Activated naive CD4-positive, alpha-beta T cell treated with anti-CD3 and anti-CD28 coated beads, Interleukin-2, amount 10 ng/mL, durations not matched to agents 7 days and 5 days (primary cell): ENCODE measurements at regions not wholly inside any gene's neighbourhood (a gene's known extent, or its start where the extent isn't known, plus 50 kb on each side); places are given as distances from the start of the nearest gene placed in this dataset.

Experiments
- CTCF ChIA-PET: fragments of 350-600 bp; sonication (Branson Sonifier 250); formaldehyde crosslinking; loops from one replicate; lab custom pipeline; 2021; ENCODE audit warnings: antibody characterized with exemption; lab: Charles Lee
- DNase-seq: peaks from one replicate; pipeline ENCODE4 v3.0.0-alpha.2; 2020
- H3K27ac Mint-ChIP-seq: one replicate; pipeline ENCODE4 v1.8.0; 2021; ENCODE audit warnings: mild to moderate bottlenecking, moderate library complexity, mixed read lengths
- H3K27me3 Mint-ChIP-seq: one replicate; pipeline ENCODE4 v1.8.0; 2021; ENCODE audit warnings: mild to moderate bottlenecking, mixed read lengths
- H3K36me3 Mint-ChIP-seq: one replicate; pipeline ENCODE4 v1.8.0; 2021; ENCODE audit warnings: mixed read lengths
- H3K4me1 Mint-ChIP-seq: one replicate; pipeline ENCODE4 v1.8.0; 2021; ENCODE audit warnings: mixed read lengths
- H3K4me3 Mint-ChIP-seq: one replicate; pipeline ENCODE4 v1.8.0; 2021; ENCODE audit warnings: mild to moderate bottlenecking, moderate library complexity, mixed read lengths
- H3K9me3 Mint-ChIP-seq: one replicate; pipeline ENCODE4 v1.8.0; 2021; ENCODE audit warnings: mixed read lengths

DNA sequence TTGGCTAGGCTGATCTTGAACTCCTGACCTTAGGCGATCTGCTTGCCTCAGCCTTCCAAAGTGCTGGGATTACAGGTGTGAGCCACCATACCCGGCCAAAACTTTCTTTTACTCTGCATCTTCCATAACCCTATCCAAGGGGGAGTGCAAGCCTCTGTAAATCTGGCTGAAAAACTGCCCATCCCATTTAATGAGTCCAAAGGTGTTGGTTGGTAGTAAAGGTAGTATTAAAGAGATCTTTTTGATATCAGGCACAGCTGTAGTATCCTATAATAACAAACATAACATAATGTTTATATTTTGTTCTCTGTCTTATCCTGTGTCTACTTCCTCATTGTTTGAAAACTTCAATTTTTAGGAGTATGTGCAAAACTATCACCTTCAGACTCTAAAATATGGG lies 559.8 kb upstream of the ATXN8OS start:
- no peak overlapping the region for H3K27ac Mint-ChIP-seq
- no peaks in the 10 kb centered on the region for H3K36me3 Mint-ChIP-seq
- H3K4me3 Mint-ChIP-seq, result no peak overlapping the region
- DNase-seq, result no peak
- no peaks in the 10 kb centered on the region for H3K27me3 Mint-ChIP-seq
- no peaks in the 10 kb centered on the region for H3K4me1 Mint-ChIP-seq
- no peaks in the 10 kb centered on the region for H3K9me3 Mint-ChIP-seq
- CTCF ChIA-PET, result no interaction called here

DNA sequence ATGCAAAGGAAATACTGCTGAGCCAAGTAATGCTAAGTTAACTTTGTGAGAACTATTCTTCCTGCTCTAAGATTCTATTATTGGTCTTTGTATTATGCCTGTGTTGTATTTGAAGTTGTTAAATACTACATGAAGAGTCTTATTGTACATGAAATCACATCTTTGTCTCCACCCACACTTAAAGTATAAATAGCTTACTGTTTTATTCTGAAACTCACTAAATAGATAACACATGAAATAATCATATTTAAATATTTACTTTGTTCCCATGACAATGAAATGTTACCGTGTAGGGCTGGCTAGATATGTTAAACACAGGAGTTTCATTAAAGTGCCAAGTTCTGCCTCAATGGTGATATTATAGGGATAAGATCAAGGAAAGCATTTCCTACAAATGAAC lies 562.1 kb upstream of the ATXN8OS start:
- no peaks in the 10 kb centered on the region for H3K36me3 Mint-ChIP-seq
- no peak overlapping the region for H3K27ac Mint-ChIP-seq
- no peaks in the 10 kb centered on the region for H3K4me1 Mint-ChIP-seq
- H3K4me3 Mint-ChIP-seq, result no peak overlapping the region
- DNase-seq, result no peak
- CTCF ChIA-PET, result no interaction called here
- peaks cover 1% of the 10 kb centered on the region for H3K9me3 Mint-ChIP-seq
- no peaks in the 10 kb centered on the region for H3K27me3 Mint-ChIP-seq

DNA sequence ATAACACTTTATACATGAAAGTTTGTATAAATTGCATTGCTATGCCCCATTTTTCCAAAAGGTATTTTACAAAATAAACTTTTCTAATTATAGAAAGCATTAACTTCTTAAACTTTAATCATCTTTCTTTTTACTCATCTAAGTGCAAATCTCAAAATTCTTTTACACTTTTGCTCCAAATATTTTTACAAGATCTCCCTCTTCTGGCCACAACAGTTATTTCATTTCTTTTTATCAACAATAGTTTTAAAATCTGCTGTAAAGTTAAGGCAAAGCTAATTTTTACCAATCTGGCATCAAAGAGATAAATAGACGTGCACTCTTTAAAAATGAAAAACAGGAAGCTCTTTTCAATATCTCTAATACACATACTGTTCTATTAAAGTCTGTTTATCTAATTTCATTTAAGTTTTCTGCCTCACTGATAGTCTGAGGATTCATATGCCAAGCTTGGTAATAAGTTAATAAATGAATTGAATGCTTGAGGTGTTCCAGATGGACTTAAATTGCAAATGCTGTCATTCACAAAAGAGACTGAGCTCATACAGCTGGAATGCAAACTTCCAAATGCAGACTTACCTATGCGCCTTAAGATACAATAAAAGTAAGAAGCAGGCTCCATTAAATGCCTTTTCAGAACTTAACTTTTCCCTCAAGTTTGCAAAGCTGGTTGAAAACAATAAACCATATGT lies 583.0 kb upstream of the ATXN8OS start:
- Mint-ChIP-seq H3K9me3 (no peaks in the 10 kb centered on the region), H3K27ac (no peak overlapping the region), H3K4me1 (no peaks in the 10 kb centered on the region), H3K36me3 (no peaks in the 10 kb centered on the region), H3K4me3 (no peak overlapping the region), H3K27me3 (no peaks in the 10 kb centered on the region)
- CTCF ChIA-PET, result no interaction called here
- DNase-seq, result no peak

DNA sequence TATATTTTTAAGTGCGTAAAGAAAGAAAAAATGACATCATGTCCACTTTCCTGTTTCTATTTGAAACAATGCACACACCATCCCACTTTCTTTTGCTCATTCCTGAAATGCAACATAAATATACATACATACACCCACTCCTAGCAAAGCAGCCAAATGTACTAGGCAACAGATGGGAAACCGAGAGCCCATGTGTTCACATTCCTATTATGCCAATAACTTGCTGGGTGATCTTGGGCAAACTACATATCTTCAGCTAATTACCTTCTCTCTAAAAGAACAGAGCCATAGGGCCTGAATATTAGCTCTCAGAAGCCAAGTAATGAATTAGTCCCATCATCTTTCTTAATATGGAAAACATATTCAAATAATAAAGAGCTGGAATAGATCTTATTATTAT lies 610.6 kb upstream of the ATXN8OS start:
- CTCF ChIA-PET, result no interaction called here
- H3K4me3 Mint-ChIP-seq, result no peak overlapping the region
- no peaks in the 10 kb centered on the region for H3K9me3 Mint-ChIP-seq
- no peak for DNase-seq
- no peaks in the 10 kb centered on the region for H3K27me3 Mint-ChIP-seq
- no peaks in the 10 kb centered on the region for H3K36me3 Mint-ChIP-seq
- H3K4me1 Mint-ChIP-seq, result no peaks in the 10 kb centered on the region
- no peak overlapping the region for H3K27ac Mint-ChIP-seq

- no peaks in the 10 kb centered on the region for H3K27me3 Mint-ChIP-seq
- H3K4me3 Mint-ChIP-seq, result no peak overlapping the region
- CTCF ChIA-PET, result no interaction called here
- no peaks in the 10 kb centered on the region for H3K4me1 Mint-ChIP-seq
- no peak overlapping the region for H3K27ac Mint-ChIP-seq
- no peak for DNase-seq
- no peaks in the 10 kb centered on the region for H3K36me3 Mint-ChIP-seq
- no peaks in the 10 kb centered on the region for H3K9me3 Mint-ChIP-seq
Measured at GRCh38 chr13:69495096-69495495, 612.5 kb upstream of the ATXN8OS start.

- DNase-seq, result no peak
- H3K4me1 Mint-ChIP-seq, result no peaks in the 10 kb centered on the region
- H3K4me3 Mint-ChIP-seq, result no peak overlapping the region
- H3K27ac Mint-ChIP-seq, result no peak overlapping the region
- CTCF ChIA-PET, result no interaction called here
- peaks cover 3% of the 10 kb centered on the region for H3K9me3 Mint-ChIP-seq
- H3K36me3 Mint-ChIP-seq, result no peaks in the 10 kb centered on the region
- no peaks in the 10 kb centered on the region for H3K27me3 Mint-ChIP-seq
Measured at GRCh38 chr13:69487576-69487975, 620.0 kb upstream of the ATXN8OS start.

GRCh38 chr13:69485991-69486592 lies 621.5 kb upstream of the ATXN8OS start:
- H3K9me3 Mint-ChIP-seq, result peaks cover 13% of the 10 kb centered on the region
- H3K27ac Mint-ChIP-seq, result no peak overlapping the region
- no peak for DNase-seq
- CTCF ChIA-PET, result no interaction called here
- no peak overlapping the region for H3K4me3 Mint-ChIP-seq
- H3K27me3 Mint-ChIP-seq, result no peaks in the 10 kb centered on the region
- H3K4me1 Mint-ChIP-seq, result no peaks in the 10 kb centered on the region
- H3K36me3 Mint-ChIP-seq, result no peaks in the 10 kb centered on the region

DNA sequence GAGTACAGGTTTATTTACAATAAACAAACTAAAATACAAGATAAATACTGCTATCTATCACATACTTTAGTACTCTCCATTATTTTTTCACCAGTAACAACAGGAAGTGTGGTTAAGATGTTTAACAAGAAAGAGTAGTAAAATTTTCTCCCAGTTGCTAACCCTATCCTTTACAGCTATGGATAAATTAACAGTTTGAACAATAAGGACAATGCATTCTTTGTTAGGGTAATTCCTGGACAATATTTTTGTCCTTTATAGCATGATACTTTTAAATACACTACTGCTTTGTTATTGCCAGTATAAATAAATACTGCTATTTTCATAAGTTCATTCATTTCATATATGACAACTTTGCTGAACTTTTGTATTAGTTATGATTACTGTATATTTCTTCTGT lies 630.2 kb upstream of the ATXN8OS start:
- Mint-ChIP-seq H3K27me3 (no peaks in the 10 kb centered on the region), H3K9me3 (peaks cover 13% of the 10 kb centered on the region), H3K27ac (no peak overlapping the region), H3K36me3 (no peaks in the 10 kb centered on the region), H3K4me3 (no peak overlapping the region), H3K4me1 (no peaks in the 10 kb centered on the region)
- no peak for DNase-seq
- CTCF ChIA-PET, result no interaction called here

DNA sequence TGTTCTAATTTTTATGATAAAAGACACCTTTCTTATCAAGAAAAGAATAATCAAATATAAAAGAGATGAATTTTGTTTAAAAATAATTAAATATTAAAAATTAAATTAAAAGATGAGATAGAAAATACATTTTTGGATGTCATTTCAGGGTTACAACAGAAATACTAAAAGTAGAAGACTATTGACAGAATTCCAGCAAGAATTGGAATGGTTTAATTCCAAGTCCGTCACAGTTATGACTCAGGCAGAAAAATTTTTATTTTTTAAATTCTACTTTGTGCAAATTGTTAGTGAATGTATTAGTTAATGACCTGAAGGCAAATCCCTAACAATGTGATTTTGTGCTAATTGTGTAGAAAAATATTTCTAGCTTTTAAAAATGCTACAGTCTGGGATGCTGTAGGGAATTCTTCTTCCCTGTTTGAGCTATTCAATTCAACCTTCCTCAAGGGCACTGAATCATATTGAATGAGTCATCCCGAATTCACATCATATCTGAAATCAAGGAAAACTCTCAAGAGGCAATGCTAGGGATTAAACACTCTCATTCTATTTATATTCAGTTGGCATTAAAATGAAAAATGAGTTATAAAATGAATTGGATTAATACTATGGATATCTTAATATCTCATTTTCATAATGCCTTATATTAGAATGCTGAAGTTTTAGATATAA lies 633.5 kb upstream of the ATXN8OS start:
- Mint-ChIP-seq H3K4me3 (no peak overlapping the region), H3K27me3 (no peaks in the 10 kb centered on the region), H3K36me3 (no peaks in the 10 kb centered on the region), H3K27ac (no peak overlapping the region), H3K4me1 (no peaks in the 10 kb centered on the region), H3K9me3 (peaks cover 5% of the 10 kb centered on the region)
- CTCF ChIA-PET, result no interaction called here
- no peak for DNase-seq

DNA sequence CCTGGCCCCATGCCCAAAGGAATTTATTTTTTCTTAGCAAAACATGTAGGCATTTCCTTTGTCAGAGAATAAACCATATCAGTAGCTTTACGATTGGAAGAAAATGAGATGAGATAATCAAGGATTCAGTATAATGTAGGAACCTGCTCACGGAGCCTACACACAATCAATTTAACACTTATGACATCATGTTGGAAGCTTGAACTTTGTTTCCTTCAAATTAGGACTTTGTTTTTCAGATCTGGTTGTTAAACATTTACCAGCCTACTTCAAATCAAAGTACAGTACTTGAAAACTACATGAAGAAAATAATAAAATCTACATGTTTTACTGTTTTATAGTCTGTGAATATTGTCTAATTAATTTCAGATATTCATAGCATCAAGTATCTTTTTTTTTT lies 639.0 kb upstream of the ATXN8OS start:
- CTCF ChIA-PET, result no interaction called here
- H3K27me3 Mint-ChIP-seq, result no peaks in the 10 kb centered on the region
- no peaks in the 10 kb centered on the region for H3K36me3 Mint-ChIP-seq
- DNase-seq, result no peak
- no peak overlapping the region for H3K4me3 Mint-ChIP-seq
- no peak overlapping the region for H3K27ac Mint-ChIP-seq
- H3K4me1 Mint-ChIP-seq, result no peaks in the 10 kb centered on the region
- peaks cover 3% of the 10 kb centered on the region for H3K9me3 Mint-ChIP-seq

- Mint-ChIP-seq H3K4me3 (no peak overlapping the region), H3K27ac (no peak overlapping the region), H3K4me1 (no peaks in the 10 kb centered on the region), H3K36me3 (no peaks in the 10 kb centered on the region), H3K9me3 (peaks cover 5% of the 10 kb centered on the region), H3K27me3 (no peaks in the 10 kb centered on the region)
- CTCF ChIA-PET, result no interaction called here
- no peak for DNase-seq
Measured at GRCh38 chr13:69461397-69461796, 646.2 kb upstream of the ATXN8OS start.

DNA sequence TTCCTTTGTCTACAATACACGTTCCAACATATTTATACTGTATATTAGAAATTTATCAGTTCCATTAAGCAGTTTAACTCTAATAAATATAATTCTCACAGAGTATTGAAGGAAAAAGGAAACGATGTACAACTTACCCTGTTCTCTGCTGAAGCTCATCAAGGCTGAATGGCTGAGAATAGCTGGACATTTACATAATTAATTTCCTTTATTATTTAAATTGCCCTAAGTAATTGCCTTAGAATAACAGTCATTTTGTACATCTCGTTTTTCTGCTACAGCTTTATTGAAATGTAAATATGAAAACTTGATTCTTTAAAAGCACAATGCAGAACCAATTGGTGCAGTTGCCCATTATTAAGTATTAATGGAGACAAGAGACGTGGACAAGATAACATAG lies 648.3 kb upstream of the ATXN8OS start:
- CTCF ChIA-PET, result no interaction called here
- no peaks in the 10 kb centered on the region for H3K4me1 Mint-ChIP-seq
- H3K27ac Mint-ChIP-seq, result no peak overlapping the region
- H3K36me3 Mint-ChIP-seq, result no peaks in the 10 kb centered on the region
- no peaks in the 10 kb centered on the region for H3K27me3 Mint-ChIP-seq
- H3K9me3 Mint-ChIP-seq, result peaks cover 8% of the 10 kb centered on the region
- H3K4me3 Mint-ChIP-seq, result no peak overlapping the region
- no peak for DNase-seq

DNA sequence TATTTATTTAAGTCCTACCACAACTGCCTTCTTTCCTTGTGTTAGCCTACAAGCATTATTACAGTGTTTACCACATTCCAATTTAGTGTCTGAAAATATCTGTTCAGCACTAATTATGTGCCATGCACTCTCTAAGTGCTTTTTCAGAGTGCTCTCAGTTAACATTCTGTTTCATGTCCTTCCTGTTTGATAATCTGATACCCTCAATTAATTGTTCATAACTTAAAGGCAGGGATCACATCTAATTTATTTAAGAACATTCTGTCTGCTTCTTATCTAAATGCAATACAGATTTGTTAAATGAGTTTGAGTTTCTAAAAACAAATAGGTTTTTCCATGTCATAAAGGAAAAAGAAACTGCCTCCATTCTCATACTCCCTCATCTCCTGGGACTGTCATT lies 649.6 kb upstream of the ATXN8OS start:
- CTCF ChIA-PET, result no interaction called here
- H3K27ac Mint-ChIP-seq, result no peak overlapping the region
- no peaks in the 10 kb centered on the region for H3K27me3 Mint-ChIP-seq
- no peak overlapping the region for H3K4me3 Mint-ChIP-seq
- H3K4me1 Mint-ChIP-seq, result no peaks in the 10 kb centered on the region
- no peaks in the 10 kb centered on the region for H3K36me3 Mint-ChIP-seq
- DNase-seq, result no peak
- peaks cover 9% of the 10 kb centered on the region for H3K9me3 Mint-ChIP-seq

DNA sequence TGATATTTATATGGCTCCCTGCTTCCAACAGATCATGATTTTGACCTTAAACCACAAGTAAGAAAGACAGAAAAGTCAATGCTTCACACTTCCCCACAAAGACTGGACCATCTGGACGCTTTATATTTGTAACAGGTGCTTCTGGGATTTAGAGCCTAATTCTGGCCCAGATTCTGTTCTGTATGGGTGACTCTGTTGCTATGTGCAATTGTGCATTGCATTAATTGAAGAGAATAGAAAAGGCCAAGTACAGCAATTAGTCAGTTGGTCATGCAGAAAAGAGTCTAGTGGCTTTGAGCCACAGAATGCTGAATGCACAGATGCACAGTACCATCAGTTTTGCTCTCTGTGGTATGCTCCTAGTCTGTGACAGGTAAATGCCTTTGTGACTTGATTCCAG lies 657.4 kb upstream of the ATXN8OS start:
- no peaks in the 10 kb centered on the region for H3K4me1 Mint-ChIP-seq
- peaks cover 6% of the 10 kb centered on the region for H3K9me3 Mint-ChIP-seq
- CTCF ChIA-PET, result no interaction called here
- no peaks in the 10 kb centered on the region for H3K27me3 Mint-ChIP-seq
- H3K27ac Mint-ChIP-seq, result no peak overlapping the region
- DNase-seq, result no peak
- H3K4me3 Mint-ChIP-seq, result no peak overlapping the region
- H3K36me3 Mint-ChIP-seq, result no peaks in the 10 kb centered on the region

GRCh38 chr13:69425235-69425634 lies 682.4 kb upstream of the ATXN8OS start:
- no peaks in the 10 kb centered on the region for H3K36me3 Mint-ChIP-seq
- H3K4me3 Mint-ChIP-seq, result no peak overlapping the region
- CTCF ChIA-PET, result no interaction called here
- no peak overlapping the region for H3K27ac Mint-ChIP-seq
- no peaks in the 10 kb centered on the region for H3K27me3 Mint-ChIP-seq
- no peaks in the 10 kb centered on the region for H3K4me1 Mint-ChIP-seq
- no peak for DNase-seq
- H3K9me3 Mint-ChIP-seq, result peaks cover 48% of the 10 kb centered on the region
